ENCODE measurements at regions not wholly inside any gene's neighbourhood (a gene's known extent, or its start where the extent isn't known, plus 50 kb on each side); places are given as distances from the start of the nearest gene placed in this dataset.

- DNase-seq = no peak
Measured at GRCh38 chr3:5071061-5071460, 51.0 kb upstream of the ARL8B start.

GRCh38 chr3:5072100-5072816 lies 49.8 kb upstream of the ARL8B start:
- DNase-seq = no peak

Data from CD4-positive, alpha-beta T cell treated with Interferon gamma for 1 hour (primary cell).